GM18868 (cell line): ENCODE measurements at regions not wholly inside any gene's neighbourhood (a gene's known extent, or its start where the extent isn't known, plus 50 kb on each side); places are given as distances from the start of the nearest gene placed in this dataset.

ENCODE experiments used
- ATAC-seq: cut with Tn5 transposase; IDR thresholded peaks from one replicate; pipeline ENCODE4 v1.9.1; 2021; ENCODE audit warnings: mild to moderate bottlenecking, moderate library complexity; ENCODE audit not compliant: unreplicated experiment

DNA sequence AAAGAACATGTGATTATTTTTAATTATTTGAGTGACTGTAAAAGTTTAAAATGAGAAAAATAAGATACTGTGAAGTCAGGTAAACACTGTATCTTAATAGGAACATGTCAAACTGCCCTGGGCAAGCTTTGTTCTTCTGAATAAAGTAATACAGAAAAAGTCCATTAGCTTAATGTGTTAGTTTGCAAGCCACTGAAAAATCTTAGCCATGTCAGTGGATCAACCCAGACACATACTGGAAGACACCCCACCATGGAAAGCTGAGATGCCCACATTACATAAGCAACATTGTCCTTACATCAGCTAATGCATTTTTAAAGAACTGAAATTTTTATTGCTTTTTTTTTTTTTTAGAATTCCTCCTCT is 155.2 kb downstream of the BBOX1 start:
- ATAC-seq = no peak

DNA sequence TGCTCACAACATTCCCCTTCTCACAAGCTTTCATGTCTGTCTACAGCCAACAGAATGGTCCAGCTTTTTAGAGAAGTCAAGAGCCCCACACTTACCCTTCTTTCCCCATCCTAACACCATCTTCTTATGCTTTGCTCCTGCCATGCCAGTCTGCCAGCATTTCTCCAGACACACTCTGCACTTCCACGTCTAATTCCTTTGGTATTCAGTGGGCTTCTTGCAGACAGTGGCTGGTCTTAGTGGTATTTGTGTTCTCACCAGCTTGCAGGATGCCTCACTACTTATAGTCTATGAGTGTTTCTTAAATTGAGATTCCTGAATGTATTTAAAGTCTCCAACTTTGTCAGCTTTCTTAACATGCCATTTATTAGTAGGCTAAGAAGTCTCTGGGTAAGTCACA is 154.4 kb downstream of the BBOX1 start:
- no peak for ATAC-seq

DNA sequence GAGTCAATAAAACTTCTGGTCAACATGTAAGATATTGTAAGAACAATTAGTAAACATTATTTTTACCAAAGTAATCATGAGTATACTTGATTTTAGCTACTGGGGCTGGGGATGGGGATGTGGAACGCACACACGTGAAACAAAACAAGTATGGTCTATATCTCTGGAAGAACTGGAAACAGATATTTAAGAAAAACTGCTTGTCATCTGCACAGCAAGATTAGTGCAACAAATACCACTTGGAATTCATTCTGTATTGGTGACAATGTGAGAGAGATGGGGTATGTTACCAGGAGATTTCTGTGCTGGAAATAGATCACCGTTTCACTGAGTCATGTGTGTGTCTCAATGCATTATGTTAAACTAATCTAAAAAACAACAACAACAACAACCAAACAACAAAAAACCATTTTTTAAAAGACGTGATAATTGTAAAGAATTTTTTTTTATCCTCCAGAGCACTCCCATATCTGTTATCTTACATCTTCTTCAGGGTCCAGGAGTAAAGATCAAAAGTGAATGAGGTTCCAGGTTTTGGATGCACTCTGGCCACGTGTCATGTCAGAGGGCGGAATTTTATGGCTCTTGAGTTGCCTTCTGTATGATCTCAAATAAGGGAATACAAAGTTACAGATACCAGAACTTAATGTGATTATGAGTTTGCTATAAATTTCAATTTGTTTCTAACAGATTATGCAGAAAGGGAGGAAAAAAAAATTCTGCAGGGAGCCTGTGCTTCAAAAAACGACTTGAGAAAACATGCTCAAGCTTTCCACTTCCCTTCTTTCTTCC is 153.0 kb downstream of the BBOX1 start:
- no peak for ATAC-seq

DNA sequence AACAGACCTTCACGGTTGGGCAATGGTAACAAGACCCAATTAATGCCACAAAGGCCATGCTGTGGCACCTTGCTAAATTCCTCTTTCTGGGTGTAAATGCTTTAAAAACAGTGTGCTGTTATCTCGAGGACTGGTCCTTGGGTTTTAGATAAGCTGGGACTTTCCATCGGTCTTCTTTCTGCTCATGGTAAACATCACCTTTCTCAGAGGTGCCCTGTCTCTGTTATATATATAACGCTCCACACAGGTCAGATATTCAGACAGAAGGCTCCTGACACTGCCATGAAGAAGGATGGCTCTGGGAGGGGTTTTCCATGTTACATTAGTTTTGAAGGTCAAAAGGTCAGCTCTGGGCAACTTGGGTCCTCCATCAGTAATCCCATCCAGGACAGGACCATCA is 151.6 kb downstream of the BBOX1 start:
- peak; percentile 58 for ATAC-seq

DNA sequence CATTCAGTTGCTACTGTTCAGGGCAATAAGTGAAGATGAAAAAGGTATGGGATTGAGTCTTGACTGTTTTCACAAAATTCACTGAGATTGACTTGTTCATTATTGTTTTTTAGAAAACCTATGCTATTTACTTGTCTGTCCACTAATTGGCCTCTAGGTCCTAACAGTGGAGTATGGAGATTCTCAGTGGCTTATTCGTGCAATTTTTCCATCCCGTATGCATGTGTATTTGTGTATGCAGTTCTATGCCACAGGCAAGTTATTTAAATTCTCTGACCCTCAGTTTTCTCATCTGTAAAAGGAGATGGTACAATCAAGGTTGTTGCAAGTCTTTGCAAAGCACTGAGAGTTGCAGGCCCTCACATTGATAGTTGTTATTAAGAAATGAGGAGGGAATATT is 151.0 kb downstream of the BBOX1 start:
- no peak for ATAC-seq

DNA sequence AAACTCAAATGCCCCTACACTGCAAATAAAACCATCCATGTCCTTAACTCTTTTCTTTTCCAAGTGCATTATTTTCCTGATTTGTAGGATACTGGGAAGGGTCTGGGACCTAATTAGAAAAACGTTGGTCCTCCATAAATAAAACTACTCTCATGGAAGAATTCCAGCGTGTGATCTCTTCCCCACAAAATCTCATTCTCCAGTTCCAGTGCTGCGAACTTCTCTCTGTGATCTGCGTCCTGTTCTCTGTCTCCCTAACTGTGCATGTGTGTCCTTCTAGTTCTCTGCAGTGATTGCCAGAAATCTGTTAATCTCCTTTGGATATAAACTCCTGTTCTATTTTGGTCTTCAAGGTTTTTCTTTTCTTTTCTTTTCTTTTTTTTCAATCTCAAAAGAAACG is 148.1 kb downstream of the BBOX1 start:
- no peak for ATAC-seq

DNA sequence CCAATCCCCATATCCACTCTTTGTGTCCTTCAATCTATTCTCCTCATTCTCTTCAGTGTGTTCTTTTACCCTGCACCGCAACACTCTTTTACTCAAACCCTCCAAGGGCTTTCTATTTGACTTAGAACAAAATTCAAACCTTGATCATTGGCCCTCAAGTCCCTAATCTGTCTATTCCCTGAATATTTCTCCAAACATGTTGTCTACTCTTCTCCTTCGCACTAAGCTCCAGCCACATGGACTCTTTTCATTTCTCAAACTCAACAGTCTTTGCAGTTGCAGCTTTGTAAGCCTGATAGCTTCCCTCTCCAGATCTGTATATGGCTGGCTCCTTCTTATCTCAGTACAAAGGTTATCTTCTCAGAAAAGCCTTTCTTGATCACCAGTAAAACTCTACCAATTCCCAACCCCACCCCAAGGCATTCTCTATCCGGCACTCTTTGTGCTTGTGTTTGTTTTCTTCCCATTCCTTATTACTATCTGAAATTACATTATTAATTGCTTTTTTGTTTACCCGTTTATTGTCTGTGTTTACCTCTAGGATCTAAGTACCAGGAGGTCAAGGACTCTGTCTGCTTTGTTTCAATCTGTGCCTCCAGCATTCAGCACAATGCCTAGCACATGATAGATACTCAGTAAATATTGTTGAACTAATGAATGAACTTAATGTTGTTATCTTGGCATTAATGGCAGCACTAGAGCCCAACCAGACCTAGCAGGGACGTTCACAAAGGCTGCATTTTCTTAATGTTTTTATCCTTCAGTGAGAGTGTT is 147.4 kb downstream of the BBOX1 start:
- ATAC-seq = no peak

DNA sequence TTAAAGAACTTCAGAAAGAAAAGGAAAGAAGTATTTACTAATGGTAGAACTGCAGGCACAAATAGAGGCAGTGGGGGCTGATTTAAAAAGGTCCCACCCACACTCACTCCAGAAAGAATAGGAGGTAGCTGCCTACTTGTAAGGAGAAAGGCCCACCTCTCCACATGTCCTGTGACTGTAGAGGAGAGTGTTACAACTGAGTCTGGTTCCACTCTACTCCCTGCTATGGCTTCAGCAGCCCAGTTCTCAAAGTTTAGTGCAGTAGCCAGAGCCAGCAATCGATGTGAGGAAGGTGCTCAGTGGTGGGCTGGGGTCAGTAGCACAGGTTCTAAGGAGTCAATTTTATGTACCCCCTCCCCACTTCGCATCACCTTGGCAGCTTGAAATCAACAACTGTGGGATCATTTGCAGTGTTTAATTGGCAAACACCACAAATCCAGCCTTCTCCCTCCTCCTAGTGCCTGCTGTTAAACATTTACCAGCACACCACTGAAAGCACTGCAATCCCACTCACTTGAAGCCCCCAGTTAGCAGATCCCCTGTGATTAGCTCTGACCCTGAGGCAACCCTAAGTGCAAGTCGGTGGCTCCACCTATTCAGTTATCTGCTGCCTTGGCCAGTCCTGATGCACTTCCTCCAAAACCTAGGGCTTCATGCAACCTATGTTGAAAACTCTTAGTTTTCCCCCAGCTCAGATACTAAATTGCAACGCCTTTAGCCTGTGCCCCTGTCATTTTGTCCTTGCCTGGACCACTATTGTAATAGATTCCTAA is 146.6 kb downstream of the BBOX1 start:
- no peak for ATAC-seq

DNA sequence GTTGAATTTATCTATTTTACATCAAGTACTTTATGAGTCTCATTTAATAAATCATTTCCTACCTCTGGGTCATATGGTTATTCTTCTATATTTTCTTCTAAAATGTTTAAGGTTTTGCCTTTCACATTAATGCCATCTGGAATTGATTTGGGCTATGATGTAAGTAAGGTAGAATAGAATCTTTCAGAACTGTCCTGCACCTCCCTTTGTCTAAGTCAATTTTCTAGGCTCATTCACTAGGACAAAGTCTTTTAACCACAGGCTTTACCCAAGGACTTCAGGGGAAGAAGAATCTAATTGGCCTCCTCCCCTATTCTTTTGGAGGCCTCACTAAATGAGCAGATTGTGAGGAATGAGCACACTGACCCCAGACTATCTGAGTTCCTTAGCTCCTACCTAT is 146.0 kb downstream of the BBOX1 start:
- no peak for ATAC-seq

DNA sequence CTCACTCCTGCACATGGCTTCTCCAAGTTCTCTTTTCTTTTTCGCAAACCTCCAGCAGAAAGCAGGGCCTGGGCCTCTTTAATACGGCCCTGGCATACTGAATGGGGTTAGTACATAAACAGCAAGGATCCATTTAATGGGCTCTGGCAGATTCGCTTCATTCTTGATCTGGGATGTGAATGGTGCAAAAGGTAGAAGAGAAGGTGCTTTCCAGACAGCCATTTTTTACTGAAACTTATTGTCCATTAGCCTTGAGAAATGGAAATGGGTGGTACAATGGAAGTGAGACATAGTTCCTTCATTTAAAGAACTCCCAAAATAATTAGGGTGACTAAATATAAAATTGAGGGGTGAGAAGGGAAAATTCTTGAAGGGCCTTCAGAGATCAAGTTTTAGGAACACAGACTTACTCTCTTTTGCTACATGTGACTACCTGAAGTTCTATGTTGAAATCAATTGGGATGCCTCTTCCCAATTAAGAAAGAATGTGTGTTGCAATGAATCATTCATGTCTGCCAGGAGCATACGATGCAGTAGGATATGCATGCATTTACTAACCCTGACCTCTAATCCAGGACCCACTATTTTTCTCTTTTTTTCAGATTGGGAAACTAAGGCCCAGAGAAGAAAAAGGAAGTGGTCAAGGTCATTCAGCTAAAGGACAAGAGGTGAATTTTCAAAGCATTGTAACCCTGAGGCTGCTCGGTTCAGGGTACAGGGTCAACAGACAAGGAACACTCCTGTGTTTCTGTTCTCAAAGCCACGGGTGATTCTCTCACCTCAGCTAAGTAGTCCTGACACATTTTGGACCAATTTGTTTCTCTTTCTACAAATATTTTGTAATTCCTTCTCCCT is 144.1 kb downstream of the BBOX1 start:
- ATAC-seq = peak; percentile 19

DNA sequence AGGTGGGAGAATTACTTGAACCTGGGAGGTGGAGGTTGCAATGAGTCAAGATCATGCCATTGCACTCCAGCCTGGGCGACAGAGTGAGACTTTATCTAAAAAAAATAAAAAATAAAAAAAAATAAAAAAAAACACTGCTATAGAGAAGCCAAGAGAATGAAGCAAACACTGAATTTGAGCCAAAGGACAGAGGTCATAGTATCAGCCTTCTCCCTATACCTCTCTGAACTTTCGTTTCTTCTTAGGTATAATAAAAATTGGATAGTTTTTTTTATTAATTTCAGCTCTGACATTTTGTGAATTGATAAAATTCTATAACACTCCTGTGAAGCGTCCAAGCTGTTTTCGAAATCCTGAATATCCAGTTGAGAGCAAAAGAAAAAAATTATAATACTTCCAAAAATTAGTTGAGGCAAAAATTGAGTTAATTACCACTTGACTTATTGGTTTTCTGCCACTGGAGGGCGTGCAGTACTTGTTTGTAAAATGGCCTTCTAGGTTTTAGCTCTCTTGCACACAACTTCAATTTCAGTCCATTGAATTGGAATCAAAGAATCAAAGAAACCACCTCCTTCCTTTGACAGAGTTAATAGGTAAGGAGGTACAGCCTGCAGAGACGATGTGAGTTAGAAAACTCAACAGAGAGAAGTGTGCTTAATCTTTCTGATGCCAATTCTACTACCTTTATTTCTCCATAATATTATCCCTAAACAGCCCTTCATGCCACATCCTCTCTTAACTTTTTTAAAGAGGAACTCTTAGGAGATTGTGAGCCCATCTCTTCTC is 143.2 kb downstream of the BBOX1 start:
- ATAC-seq = peak; percentile 78

DNA sequence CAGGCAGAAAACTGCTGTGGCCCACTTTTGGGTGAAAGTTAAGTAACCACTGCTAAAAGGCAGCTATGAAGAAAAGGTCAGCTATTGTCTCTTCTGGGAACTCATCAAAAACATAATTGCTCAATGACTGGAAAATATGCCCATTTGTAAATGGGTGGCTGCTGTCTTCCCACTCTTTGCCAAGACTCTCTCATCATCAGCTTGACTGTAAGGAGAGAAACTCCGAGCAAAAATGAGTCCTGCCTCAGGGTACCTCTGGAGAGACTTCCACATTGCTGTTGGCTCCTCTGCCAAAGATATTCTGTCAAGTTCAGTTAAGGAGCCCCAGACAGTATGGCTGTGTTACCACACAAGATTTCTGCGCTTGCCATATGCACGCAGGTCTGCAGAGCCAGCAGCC is 138.7 kb downstream of the BBOX1 start:
- no peak for ATAC-seq

DNA sequence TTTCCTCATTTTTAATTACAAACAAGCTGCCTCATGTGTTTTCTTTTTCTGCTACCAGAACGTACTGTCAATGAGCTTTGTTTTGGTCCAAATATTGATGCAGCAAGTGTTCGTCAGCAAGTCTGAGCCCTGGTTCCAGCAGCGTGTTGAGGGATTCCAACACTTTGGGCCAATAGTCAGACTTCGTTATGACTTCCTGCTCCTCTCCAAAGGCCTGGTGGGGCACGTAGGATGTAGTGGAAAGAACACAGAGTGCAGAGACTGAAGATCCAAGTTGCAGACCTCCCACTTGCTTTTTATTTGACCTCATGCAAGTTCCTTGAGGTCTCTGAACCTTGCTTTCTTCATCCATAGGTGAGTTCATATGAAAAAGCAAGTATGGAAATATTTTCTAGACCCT is 138.2 kb downstream of the BBOX1 start:
- ATAC-seq = no peak
